BE2C (cell line): ENCODE measurements at regions not wholly inside any gene's neighbourhood (a gene's known extent, or its start where the extent isn't known, plus 50 kb on each side); places are given as distances from the start of the nearest gene placed in this dataset.
"Not testable (repeated sequence)": the region's sequence is repeated elsewhere in the genome, so short reads cannot be mapped to it uniquely, and the experiment has no call there.

ENCODE experiments used
- DNase-seq: peaks from one replicate; pipeline ENCODE4 v3.0.0-alpha.2; 2020
- H3K27me3 ChIP-seq: fragments of 250-450 bp; sonication (Bioruptor Pico); 2 replicates; pipeline ENCODE4 v1.5.1; 2020; ENCODE audit warnings: mild to moderate bottlenecking
- H3K36me3 ChIP-seq: fragments of 250-450 bp; sonication (Bioruptor Pico); 2 replicates; pipeline ENCODE4 v1.5.1; 2020; ENCODE audit warnings: mild to moderate bottlenecking
- H3K4me1 ChIP-seq: fragments of 250-450 bp; sonication (Bioruptor Pico); 2 replicates; pipeline ENCODE4 v1.5.1; 2020
- H3K4me3 ChIP-seq: 2 replicates; pipeline ENCODE4 v1.5.1; 2011; ENCODE audit warnings: low read depth, low read length
- H3K9me3 ChIP-seq: fragments of 250-450 bp; sonication (Bioruptor Pico); 2 replicates; pipeline ENCODE4 v1.5.1; 2020
- CTCF ChIP-seq: IDR thresholded peaks from 2 replicates; pipeline ENCODE4 v1.5.1; 2012; ENCODE audit warnings: mild to moderate bottlenecking, low read depth, low read length

- no peaks in the 10 kb centered on the region for H3K9me3 ChIP-seq
- H3K4me1 ChIP-seq = no peaks in the 10 kb centered on the region
- no peak for DNase-seq
- no peak for TF ChIP-seq CTCF
- H3K36me3 ChIP-seq = no peaks in the 10 kb centered on the region
- no peak overlapping the region for H3K4me3 ChIP-seq
- H3K27me3 ChIP-seq = no peaks in the 10 kb centered on the region
Measured at GRCh38 chr4:120211408-120212015, 144.9 kb upstream of the MAD2L1 start.

DNA sequence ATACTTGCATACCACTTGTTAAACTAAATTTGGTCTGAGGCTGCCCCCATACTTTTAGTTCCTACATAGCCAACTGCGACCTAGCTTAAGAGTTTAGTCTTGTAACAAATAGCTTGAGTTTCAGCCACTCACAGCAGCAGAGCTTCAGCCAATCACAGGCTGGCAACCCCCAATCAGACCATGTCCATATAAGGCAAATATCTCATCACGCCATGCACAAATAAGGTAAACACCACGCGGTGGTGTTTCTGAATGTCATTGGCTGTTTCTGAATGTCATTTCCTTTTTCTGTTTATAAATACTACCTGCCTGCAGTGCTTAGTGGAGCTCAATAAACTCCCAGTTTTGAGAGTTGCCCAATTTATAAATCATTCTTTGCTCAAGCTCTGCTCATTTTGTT, 143.1 kb upstream of the MAD2L1 start:
- H3K9me3 ChIP-seq = no peaks in the 10 kb centered on the region
- TF ChIP-seq CTCF = no peak
- peak; percentile 8 for DNase-seq
- H3K4me3 ChIP-seq = no peak overlapping the region
- H3K4me1 ChIP-seq = no peaks in the 10 kb centered on the region
- no peaks in the 10 kb centered on the region for H3K27me3 ChIP-seq
- no peaks in the 10 kb centered on the region for H3K36me3 ChIP-seq

DNA sequence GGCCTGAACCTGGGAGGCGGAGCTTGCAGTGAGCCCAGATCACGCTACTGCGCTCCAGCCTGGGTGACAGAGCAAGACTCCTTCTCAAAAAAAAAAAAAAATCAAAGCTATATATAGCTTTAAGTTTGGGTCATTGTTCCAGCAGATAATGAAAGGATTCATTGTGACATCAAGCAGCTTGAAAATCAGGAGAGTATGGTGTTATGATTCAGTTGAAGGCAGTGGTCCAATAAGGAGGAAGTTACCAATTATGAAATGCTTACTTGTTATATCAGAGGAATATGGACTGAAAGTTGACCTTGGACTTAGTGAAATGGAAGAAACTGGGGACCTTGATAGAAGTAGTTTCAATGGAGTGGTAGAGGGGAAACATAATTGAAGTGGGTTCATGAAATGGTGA, 140.4 kb upstream of the MAD2L1 start:
- no peak for TF ChIP-seq CTCF
- H3K9me3 ChIP-seq = no peaks in the 10 kb centered on the region
- no peak overlapping the region for H3K4me3 ChIP-seq
- no peaks in the 10 kb centered on the region for H3K27me3 ChIP-seq
- H3K36me3 ChIP-seq = no peaks in the 10 kb centered on the region
- H3K4me1 ChIP-seq = no peaks in the 10 kb centered on the region
- no peak for DNase-seq

GRCh38 chr4:120202222-120202621, 135.6 kb upstream of the MAD2L1 start:
- H3K4me1 ChIP-seq = no peaks in the 10 kb centered on the region
- no peaks in the 10 kb centered on the region for H3K27me3 ChIP-seq
- DNase-seq = no peak
- no peaks in the 10 kb centered on the region for H3K9me3 ChIP-seq
- H3K4me3 ChIP-seq = no peak overlapping the region
- no peak for TF ChIP-seq CTCF
- H3K36me3 ChIP-seq = no peaks in the 10 kb centered on the region

DNA sequence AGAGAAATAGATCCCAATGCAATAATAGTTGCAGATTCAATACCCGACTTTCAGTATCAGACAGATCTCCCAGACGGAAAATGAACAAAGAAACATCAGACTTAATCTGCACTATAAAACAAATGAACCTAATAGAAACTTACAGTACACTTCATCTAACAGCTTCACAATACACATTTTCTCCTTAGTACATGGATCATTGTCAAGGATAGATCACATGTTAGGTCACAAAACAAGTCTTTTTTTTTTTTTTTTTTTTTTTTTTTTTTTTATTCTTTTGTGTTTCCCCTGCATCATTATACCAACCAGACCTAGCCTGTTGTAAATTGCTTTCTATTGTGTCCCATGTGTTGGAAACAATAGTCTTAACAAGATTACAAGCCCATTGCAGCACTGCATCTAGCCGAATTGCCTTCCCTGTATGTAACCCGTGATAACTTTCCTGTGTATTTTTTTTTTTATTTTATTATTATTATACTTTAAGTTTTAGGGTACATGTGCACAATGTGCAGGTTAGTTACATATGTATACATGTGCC, 134.0 kb upstream of the MAD2L1 start:
- not testable (repeated sequence) for H3K9me3 ChIP-seq, H3K4me3 ChIP-seq, H3K27me3 ChIP-seq, DNase-seq, H3K4me1 ChIP-seq, H3K36me3 ChIP-seq

- no peaks in the 10 kb centered on the region for H3K27me3 ChIP-seq
- no peak for DNase-seq
- no peaks in the 10 kb centered on the region for H3K36me3 ChIP-seq
- no peaks in the 10 kb centered on the region for H3K9me3 ChIP-seq
- no peak for TF ChIP-seq CTCF
- H3K4me3 ChIP-seq = no peak overlapping the region
- H3K4me1 ChIP-seq = no peaks in the 10 kb centered on the region
Measured at GRCh38 chr4:120198411-120198810, 131.8 kb upstream of the MAD2L1 start.

- H3K4me3 ChIP-seq = no peak overlapping the region
- no peak for TF ChIP-seq CTCF
- no peaks in the 10 kb centered on the region for H3K4me1 ChIP-seq
- H3K36me3 ChIP-seq = no peaks in the 10 kb centered on the region
- no peaks in the 10 kb centered on the region for H3K27me3 ChIP-seq
- no peak for DNase-seq
- no peaks in the 10 kb centered on the region for H3K9me3 ChIP-seq
Measured at GRCh38 chr4:120177603-120178002, 111.0 kb upstream of the MAD2L1 start.
